GM23248 (cell line): ENCODE measurements at regions not wholly inside any gene's neighbourhood (a gene's known extent, or its start where the extent isn't known, plus 50 kb on each side); places are given as distances from the start of the nearest gene placed in this dataset.
"Not testable (repeated sequence)": the region's sequence is repeated elsewhere in the genome, so short reads cannot be mapped to it uniquely, and the experiment has no call there.

Source experiments
- EZH2 ChIP-seq: fragments of 200-600 bp; sonication (generic); IDR thresholded peaks from 2 replicates; pipeline ENCODE4 v1.6.1; 2018; ENCODE audit warnings: antibody characterized with exemption, mild to moderate bottlenecking; ENCODE audit not compliant: insufficient read depth, poor library complexity, severe bottlenecking
- EZH2phosphoT487 ChIP-seq: fragments of 200-600 bp; sonication (generic); IDR thresholded peaks from 2 replicates; pipeline ENCODE4 v1.6.1; 2018; ENCODE audit warnings: antibody characterized with exemption, moderate library complexity, mild to moderate bottlenecking, low read depth; ENCODE audit not compliant: insufficient read depth

DNA sequence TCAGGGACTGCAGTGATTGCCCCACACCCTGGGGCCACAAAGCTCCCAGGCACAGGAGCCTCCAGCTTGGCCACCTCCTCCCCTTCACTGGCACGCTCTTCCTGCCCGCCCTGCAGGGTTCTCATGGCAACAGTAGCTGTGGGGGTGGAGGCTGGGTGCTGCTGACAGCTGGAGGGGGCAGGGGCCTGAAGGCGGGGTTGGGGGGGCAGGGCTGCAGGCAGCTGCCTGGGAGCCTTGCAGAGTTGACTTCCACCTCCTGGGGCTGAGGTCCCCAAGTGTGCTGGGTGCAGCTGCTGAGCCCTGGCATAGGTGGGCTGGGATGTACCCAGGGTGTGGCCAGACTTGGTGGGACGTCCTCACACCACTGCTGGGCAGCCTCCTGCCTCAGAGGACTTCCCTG is 305.2 kb downstream of the CCDC74A start:
- TF ChIP-seq EZH2, EZH2phosphoT487: not testable (repeated sequence)
